ENCODE measurements at regions not wholly inside any gene's neighbourhood (a gene's known extent, or its start where the extent isn't known, plus 50 kb on each side); places are given as distances from the start of the nearest gene placed in this dataset.

- TF ChIP-seq CTCF (IDR thresholded peaks at IDR 0.05) (no peak), POLR2A (IDR thresholded peaks at IDR 0.05) (no peak), POLR2AphosphoS5 (IDR thresholded peaks at IDR 0.05; ENCODE audit: insufficient read depth in 1 of 2, low read depth in 1 of 2) (no peak)
These were observed 215.1 kb upstream of the GGTLC1 start for GRCh38 chr20:24203526-24204183.

Measured in vagina (tissue), 2 donors.